ENCODE measurements at regions not wholly inside any gene's neighbourhood (a gene's known extent, or its start where the extent isn't known, plus 50 kb on each side); places are given as distances from the start of the nearest gene placed in this dataset.

- no peak for DNase-seq
Observed at GRCh38 chr9:4435197-4435596, 55.1 kb upstream of the SLC1A1 start.

GRCh38 chr9:4433379-4433778 is 56.9 kb upstream of the SLC1A1 start:
- no peak for DNase-seq

DNA sequence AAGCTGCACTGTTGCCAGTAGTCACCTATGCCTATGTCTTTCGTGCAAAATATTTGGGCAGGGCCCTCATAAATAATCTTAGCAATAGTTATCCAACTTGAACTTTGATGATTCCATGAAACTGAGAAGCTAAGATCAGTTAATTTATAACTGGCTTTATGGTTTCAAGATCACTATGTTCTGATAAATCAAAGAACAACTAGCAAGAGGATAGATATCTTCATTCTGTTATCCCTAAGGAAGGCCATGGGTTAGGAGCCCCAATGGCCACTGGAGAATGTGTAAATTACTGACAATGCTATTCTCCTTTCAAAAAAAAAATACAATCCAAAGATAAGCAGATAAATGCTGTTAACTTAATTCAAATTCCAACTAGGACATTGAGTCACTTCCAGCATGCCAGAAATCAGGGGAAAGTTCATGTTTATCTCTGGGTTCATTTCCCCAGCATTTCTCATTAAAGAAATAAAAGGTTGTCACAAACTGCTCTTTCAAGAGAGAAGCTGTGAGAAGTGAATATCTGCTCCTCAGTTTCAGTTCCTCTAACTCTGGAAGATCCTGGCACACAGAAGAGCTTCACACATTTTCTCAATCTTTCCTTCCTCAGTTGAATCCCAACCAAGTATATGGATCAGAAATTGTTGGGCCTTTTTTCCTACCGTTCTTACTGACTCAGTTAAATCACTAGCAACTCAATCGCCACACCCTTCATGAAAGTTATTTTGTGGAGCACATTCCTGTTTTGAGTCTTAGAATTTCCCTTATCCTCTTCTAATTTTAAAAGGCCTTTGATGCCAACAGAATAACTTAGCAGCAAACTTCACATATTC is 59.6 kb upstream of the SLC1A1 start:
- DNase-seq: no peak

- DNase-seq: no peak
Observed at GRCh38 chr9:4425319-4426045, 64.8 kb upstream of the SLC1A1 start.

DNA sequence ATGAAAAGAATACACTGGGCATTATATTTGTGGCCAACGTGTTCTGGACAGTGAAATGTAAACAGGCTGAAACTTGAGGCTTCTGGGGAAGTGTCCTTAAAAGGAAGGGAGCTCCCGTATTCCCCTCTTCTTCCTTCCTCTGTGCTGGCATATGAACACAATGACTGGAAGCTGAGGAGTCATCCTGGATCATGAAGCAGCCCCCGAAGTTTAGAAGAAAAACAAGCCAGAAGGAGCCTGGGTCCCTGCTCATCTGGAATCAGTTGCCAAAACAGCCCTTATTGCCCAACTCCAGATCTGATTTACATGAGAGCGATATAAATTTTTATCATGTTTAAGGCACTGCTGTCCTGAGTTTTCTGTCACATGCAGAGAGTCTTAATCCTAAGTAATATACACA is 65.4 kb upstream of the SLC1A1 start:
- no peak for DNase-seq

- no peak for DNase-seq
Observed at GRCh38 chr9:4424038-4424437, 66.2 kb upstream of the SLC1A1 start.

DNA sequence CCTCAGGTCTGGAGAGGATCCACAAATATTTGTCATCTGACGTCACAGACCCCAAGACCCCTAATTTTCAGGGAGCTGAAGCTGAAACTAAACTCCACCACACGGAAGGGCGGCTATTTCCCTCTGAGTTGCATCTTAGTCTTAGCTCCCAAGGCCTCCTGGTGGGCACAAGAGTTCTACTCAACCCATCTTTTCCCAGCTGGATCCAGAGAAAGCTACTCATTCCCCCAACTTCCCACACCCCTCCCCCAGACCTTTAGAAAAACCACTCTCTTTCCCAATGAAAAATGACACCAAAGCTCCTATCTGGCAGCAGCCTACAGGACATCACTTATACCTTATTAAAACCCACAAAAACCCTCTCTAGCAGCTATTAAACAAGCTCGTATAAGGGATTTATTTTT is 67.1 kb upstream of the SLC1A1 start:
- no peak for DNase-seq

DNA sequence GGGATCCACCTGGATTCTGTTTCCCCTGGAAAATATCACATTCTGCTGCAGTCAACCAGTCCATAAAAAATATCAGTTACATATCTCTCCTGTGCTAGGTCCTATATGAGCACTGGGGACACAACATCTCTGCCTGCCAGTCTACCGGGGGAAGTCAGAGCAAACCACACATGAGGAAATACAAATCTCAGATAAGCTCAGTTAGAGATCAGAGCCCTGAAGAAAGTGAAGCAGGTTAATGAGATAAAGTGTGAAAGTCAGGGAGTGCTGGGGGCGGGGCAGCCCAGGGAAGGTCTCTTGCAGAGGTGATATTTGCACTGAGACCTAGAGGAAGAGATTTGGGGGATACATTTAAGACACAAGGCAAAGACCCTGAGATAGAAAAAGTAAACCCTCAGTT is 67.8 kb upstream of the SLC1A1 start:
- DNase-seq: no peak

GRCh38 chr9:4421847-4422246 is 68.4 kb upstream of the SLC1A1 start:
- DNase-seq: no peak

GRCh38 chr9:4420351-4420750 is 69.9 kb upstream of the SLC1A1 start:
- no peak for DNase-seq

DNA sequence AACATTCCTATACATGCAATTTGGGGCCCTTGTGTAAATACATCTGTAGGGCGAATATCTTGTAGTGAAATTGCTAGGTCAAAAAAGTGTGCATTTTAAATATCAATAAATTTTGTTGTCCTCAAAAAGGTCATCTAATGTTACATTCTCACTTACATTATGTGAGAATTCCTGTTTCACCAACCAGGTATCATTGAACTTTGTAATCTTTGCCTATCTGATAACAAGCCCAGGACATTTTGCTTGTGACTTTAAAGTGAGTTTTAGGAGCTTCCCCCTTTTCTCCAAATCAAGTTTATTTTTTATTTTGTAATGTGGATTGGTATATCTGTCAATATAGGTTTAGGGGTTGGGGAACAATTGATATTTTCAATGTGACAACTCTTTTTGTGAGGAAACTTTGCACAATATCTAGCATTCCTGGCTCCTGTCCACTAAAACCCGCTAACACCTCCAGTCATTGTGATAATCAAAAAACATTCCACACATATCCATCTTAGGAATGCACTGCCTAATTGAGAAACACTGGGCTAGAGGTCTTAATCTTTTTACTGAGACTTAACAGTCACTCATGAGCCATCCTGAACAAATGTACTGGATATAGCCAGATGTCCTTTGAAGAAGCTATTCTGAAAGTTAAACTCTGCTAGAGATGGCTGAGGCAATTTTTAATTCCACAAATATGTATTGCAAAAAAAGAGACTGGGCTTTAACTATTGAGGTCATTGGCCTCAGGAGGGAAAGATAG is 72.5 kb upstream of the SLC1A1 start:
- DNase-seq: no peak

- DNase-seq: no peak
Observed at GRCh38 chr9:4416467-4416866, 73.8 kb upstream of the SLC1A1 start.

GRCh38 chr9:4415281-4415680 is 75.0 kb upstream of the SLC1A1 start:
- no peak for DNase-seq

GRCh38 chr9:4413856-4414255 is 76.4 kb upstream of the SLC1A1 start:
- DNase-seq: no peak

GRCh38 chr9:4404156-4404555 is 86.1 kb upstream of the SLC1A1 start:
- DNase-seq: no peak

- no peak for DNase-seq
Observed at GRCh38 chr9:4402501-4402900, 87.8 kb upstream of the SLC1A1 start.

- DNase-seq: no peak
Observed at GRCh38 chr9:4400731-4401130, 89.5 kb upstream of the SLC1A1 start.

- DNase-seq: no peak
Observed at GRCh38 chr9:4397917-4398316, 92.4 kb upstream of the SLC1A1 start.

DNA sequence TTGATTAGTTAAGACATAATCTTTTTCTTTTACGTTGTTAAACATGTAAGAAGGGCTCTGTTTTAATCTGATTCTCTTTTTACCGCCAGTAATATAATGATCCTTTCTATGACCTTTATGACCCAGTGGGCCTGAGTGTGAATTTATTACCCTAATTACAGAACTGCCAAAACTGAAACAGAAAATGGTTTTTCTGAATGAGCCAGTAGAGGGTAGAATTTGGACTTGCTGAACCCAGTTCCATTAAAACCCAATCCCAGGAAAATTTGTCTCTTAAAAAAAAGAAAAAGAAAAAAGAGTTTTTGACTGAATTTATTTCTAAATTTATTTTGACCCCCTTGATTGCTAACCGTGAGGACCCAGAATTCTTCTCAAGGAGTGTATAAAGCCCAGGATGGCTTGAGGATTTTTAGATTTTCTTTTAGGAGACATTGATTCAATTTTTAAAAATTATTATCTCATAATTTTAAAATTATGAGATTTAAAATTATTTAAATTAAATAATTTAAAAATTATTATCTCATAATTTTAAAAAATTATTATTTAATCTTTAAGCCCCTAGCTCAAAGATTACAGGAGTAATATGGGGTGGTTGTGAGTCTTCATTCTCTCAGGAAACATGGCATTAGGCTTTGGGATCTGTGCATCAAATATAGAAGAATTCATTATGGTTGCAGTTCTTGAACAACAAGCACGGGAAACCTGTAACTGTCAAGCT is 94.1 kb upstream of the GLIS3 start:
- DNase-seq: no peak

GRCh38 chr9:4389755-4390154 is 89.9 kb upstream of the GLIS3 start:
- no peak for DNase-seq

GRCh38 chr9:4389003-4389402 is 89.1 kb upstream of the GLIS3 start:
- no peak for DNase-seq

GRCh38 chr9:4386819-4387218 is 87.0 kb upstream of the GLIS3 start:
- DNase-seq: no peak

GRCh38 chr9:4384750-4385149 is 84.9 kb upstream of the GLIS3 start:
- DNase-seq: no peak

Data from NCI-H2171 (cell line).